Panc1 (cell line): ENCODE measurements at regions not wholly inside any gene's neighbourhood (a gene's known extent, or its start where the extent isn't known, plus 50 kb on each side); places are given as distances from the start of the nearest gene placed in this dataset.

Experiments
- ATAC-seq: fragments of 200-7000 bp; cut with Tn5 transposase; 2 replicates; pipeline ENCODE4 v1.9.1; 2020; ENCODE audit warnings: mild to moderate bottlenecking, moderate library complexity
- BruUV-seq: library from RNA; stranded (reverse); fragments of 400-500 nt; replicated peaks from 2 replicates; lab custom pipeline; 2021; lab: Mats Ljungman, UMichigan
- CTCF ChIA-PET: fragments of 300-600 bp; sonication (Branson Sonifier 250); formaldehyde crosslinking; loops from one replicate; lab custom pipeline; 2022; ENCODE audit warnings: antibody characterized with exemption; lab: Charles Lee
- POLR2A ChIA-PET: fragments of 300-600 bp; sonication (Branson Sonifier 250); formaldehyde crosslinking; loops from one replicate; lab custom pipeline; 2022; ENCODE audit warnings: antibody characterized with exemption; lab: Charles Lee
- DNase-seq: peaks from one replicate; pipeline ENCODE4 v3.0.0-alpha.2; 2010; ENCODE audit warnings: low read depth, low spot score
- H3K27ac ChIP-seq: 2 replicates; pipeline ENCODE4 v1.5.1; 2011; ENCODE audit warnings: mild to moderate bottlenecking, low read length, inconsistent platforms
- H3K27me3 ChIP-seq: fragments of 200-500 bp; sonication (Bioruptor generic); 2 replicates; pipeline ENCODE4 v1.6.0; 2014; ENCODE audit warnings: low read length, inconsistent platforms; ENCODE audit not compliant: control insufficient read depth, insufficient read depth
- H3K36me3 ChIP-seq: fragments of 200-500 bp; sonication (Bioruptor generic); 2 replicates; pipeline ENCODE4 v1.5.1; 2014; ENCODE audit warnings: inconsistent platforms, mild to moderate bottlenecking, low read length, moderate library complexity; ENCODE audit not compliant: control insufficient read depth, insufficient read depth
- H3K4me1 ChIP-seq: 2 replicates; pipeline ENCODE4 v1.5.1; 2011; ENCODE audit warnings: inconsistent platforms, mild to moderate bottlenecking, low read length, moderate library complexity; ENCODE audit not compliant: control insufficient read depth, insufficient read depth
- H3K4me3 ChIP-seq, 2 experiments: 2 replicates each; pipeline ENCODE4 v1.5.1; 2011 to 2012; ENCODE audit warnings: low read depth in 2 of 2, low read length in 2 of 2, mild to moderate bottlenecking in 2 of 2, inconsistent platforms in 1 of 2, moderate library complexity in 1 of 2
- H3K9me3 ChIP-seq: fragments of 200-500 bp; sonication (Bioruptor generic); 2 replicates; pipeline ENCODE4 v1.5.1; 2014; ENCODE audit warnings: low read depth, mild to moderate bottlenecking, inconsistent platforms, low read length, moderate library complexity; ENCODE audit not compliant: control insufficient read depth, insufficient read depth
- POLR2AphosphoS5 ChIP-seq: IDR thresholded peaks from 2 replicates; pipeline ENCODE4 v1.6.1; 2012; ENCODE audit warnings: mild to moderate bottlenecking, low read depth, low read length, moderate library complexity
- REST ChIP-seq, 2 experiments: IDR thresholded peaks; 2 replicates each; pipeline ENCODE4 v1.6.1; 2011 to 2012; ENCODE audit warnings: low read depth in 2 of 2, control low read depth in 1 of 2, low read length in 1 of 2, mild to moderate bottlenecking in 1 of 2, moderate library complexity in 1 of 2; ENCODE audit not compliant: insufficient read depth in 1 of 2
- SIN3A ChIP-seq: IDR thresholded peaks from 2 replicates; pipeline ENCODE4 v1.6.1; 2012; ENCODE audit warnings: low read depth, mild to moderate bottlenecking, low read length, moderate library complexity, borderline replicate concordance; ENCODE audit not compliant: insufficient read depth
- TCF7L2 ChIP-seq: IDR thresholded peaks from 2 replicates; pipeline ENCODE4 v1.6.1; 2011; ENCODE audit warnings: mild to moderate bottlenecking, low read depth, low read length, inconsistent platforms
- in situ Hi-C: cut with HindIII; loops from 2 replicates; pipeline ENCODE4 v1.10.0; 2016; ENCODE audit warnings: low sequenced_read_pairs, low pct_unique_long_range_greater_than_20kb
- intact Hi-C: fragments of 100-400 bp; cut with micrococcal nuclease; formaldehyde crosslinking; loops from one replicate; pipeline ENCODE4 v1.10.0; 2022; ENCODE audit not compliant: unreplicated experiment
- TF ChIP-seq, protein P1 (sequence below): fragments of 450-650 bp; IDR thresholded peaks from 2 replicates; pipeline ENCODE4 v1.5.1; 2017; ENCODE audit warnings: mild to moderate bottlenecking

DNA sequence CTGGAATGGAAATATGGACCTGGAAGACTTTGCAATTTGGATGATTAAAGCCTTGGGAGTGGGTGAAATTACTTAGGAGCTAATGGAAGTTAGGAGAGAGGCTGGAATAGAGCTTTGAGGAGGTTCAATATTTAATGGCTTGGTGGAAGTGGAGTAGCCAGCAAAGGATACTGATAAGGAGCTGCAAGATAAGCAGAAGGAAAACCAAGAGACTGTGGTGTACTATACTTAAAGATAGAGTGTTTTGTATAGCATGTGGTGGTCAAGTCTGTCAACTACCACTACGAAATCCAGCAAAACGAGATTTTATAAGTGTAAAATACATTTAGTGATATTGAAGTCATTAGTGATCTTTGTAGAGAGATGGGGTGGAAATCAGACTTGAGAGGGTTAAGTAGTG is 54.0 kb upstream of the TMLHE start:
- POLR2A ChIA-PET, result no interaction called here
- H3K4me3 ChIP-seq, result no peak overlapping the region
- H3K27ac ChIP-seq, result no peak overlapping the region
- H3K27me3 ChIP-seq, result no peaks in the 10 kb centered on the region
- H3K9me3 ChIP-seq, result no peaks in the 10 kb centered on the region
- TF ChIP-seq, protein P1, sequence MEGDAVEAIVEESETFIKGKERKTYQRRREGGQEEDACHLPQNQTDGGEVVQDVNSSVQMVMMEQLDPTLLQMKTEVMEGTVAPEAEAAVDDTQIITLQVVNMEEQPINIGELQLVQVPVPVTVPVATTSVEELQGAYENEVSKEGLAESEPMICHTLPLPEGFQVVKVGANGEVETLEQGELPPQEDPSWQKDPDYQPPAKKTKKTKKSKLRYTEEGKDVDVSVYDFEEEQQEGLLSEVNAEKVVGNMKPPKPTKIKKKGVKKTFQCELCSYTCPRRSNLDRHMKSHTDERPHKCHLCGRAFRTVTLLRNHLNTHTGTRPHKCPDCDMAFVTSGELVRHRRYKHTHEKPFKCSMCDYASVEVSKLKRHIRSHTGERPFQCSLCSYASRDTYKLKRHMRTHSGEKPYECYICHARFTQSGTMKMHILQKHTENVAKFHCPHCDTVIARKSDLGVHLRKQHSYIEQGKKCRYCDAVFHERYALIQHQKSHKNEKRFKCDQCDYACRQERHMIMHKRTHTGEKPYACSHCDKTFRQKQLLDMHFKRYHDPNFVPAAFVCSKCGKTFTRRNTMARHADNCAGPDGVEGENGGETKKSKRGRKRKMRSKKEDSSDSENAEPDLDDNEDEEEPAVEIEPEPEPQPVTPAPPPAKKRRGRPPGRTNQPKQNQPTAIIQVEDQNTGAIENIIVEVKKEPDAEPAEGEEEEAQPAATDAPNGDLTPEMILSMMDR, result no peak
- TF ChIP-seq TCF7L2, result no peak
- no peak for TF ChIP-seq SIN3A
- no peak for TF ChIP-seq POLR2AphosphoS5
- no peak for TF ChIP-seq REST (IDR thresholded peaks at IDR 0.05; ENCODE audit: insufficient read depth in 1 of 2, low read depth in 2 of 2, low read length in 1 of 2)
- DNase-seq, result no peak
- ATAC-seq, result no peak
- in situ Hi-C loops (no loop called here), intact Hi-C loops (loop anchor here (10.0 kb wide), 1 partner anchor 158 kb away; no protein-coding TSS in a partner anchor)
- CTCF ChIA-PET, result no interaction called here
- no peaks in the 10 kb centered on the region for H3K4me1 ChIP-seq
- no peaks in the 10 kb centered on the region for H3K36me3 ChIP-seq
- no TSS peak for BruUV-seq
